GM21528 (cell line): ENCODE measurements at regions not wholly inside any gene's neighbourhood (a gene's known extent, or its start where the extent isn't known, plus 50 kb on each side); places are given as distances from the start of the nearest gene placed in this dataset.
"Not testable (repeated sequence)": the region's sequence is repeated elsewhere in the genome, so short reads cannot be mapped to it uniquely, and the experiment has no call there.

Source experiments
- ATAC-seq: cut with Tn5 transposase; IDR thresholded peaks from one replicate; pipeline ENCODE4 v1.9.1; 2021; ENCODE audit warnings: mild to moderate bottlenecking, moderate library complexity; ENCODE audit not compliant: unreplicated experiment, low FRiP score

DNA sequence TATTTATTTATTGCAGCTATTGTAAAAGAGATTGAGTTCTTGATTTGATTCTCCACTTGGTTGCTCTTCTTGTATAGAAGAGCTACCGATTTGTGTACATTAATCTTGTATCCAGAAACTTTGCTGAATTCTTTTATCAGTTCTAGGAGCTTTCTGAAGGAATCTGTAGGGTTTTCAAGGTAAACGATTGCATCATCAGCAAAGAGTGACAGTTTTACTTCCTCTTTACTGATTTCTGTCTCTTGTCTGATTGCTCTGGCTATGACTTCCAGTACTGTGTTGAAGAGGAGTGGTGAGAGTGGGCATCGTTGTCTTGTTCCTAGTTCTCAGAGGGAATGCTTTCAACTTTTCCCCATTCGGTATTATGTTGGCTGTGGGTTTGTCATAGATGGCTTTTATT lies 103.1 kb downstream of the CAPZA3 start:
- not testable (repeated sequence) for ATAC-seq

DNA sequence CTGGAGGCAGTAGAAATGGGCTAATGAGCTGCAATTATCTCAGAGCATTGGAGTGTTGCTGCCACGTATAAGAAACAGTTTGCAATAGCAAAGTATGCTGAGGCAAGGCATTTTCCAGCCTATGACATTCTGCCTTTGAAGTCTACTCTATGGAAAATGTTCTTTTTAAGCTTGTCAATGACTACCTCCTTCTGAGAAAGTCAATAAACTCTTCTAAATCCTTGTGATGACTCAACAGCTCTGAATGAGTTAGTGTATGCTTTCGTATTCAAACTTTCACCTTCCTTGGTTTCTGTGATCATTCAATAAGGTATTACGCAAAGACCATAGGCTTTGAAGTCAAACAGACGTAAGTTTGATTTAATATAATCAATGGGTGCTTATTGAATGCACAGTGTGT lies 111.2 kb downstream of the CAPZA3 start:
- ATAC-seq = no peak

DNA sequence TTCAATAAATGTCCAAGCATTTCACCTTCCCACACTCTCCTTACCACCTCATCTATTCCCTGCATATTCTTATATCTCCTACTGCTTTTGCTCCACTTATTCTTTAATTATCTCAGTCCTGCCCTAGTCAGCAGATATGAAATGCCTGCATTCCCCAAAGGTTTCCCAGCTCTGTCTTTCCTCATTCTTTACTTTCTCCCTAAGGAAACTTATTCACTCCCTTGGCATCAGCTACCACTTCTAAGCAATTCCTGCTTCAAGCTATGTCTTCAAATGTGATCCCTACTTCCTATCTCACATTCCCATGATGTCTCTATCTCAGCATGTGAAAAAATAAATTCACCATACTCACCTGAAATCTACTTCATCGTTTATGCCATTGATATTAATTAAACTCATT lies 111.8 kb downstream of the CAPZA3 start:
- no peak for ATAC-seq

DNA sequence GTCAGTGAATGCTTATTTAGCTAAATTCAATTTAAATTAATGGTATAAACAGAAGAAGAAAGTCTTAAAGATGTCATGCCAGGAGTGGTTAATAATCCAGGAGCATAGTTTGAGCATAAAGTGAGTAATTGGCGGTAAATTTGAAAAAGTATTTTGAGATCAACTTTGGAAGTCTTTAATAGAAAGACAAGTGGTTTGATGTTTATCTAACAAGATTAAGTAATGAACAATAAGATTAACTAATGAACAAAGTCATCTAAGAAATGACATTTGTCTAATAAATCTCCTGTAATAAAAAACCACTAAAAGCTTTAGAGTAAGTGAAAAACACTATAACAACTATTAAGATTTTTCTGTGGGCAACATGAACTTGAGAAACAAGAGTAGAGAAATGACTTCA lies 112.8 kb downstream of the CAPZA3 start:
- ATAC-seq = no peak

DNA sequence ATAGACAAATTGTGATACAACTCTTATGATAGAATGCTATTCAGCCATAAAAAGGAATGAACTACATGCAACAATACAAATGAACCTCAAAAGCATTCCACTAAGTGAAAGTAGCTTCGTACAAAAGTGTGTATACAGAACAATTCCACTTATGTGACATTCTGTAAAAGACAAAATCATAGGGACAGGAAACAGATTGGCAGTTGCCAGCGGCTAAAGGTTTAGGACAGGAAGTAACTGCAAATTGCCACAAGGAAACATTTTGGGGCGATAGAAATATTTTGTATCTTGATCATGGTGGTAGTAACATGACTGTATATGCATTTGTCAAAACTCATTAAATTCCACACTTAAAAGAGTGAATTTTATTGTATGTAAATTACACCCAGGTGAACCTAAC lies 113.4 kb downstream of the CAPZA3 start:
- no peak for ATAC-seq

DNA sequence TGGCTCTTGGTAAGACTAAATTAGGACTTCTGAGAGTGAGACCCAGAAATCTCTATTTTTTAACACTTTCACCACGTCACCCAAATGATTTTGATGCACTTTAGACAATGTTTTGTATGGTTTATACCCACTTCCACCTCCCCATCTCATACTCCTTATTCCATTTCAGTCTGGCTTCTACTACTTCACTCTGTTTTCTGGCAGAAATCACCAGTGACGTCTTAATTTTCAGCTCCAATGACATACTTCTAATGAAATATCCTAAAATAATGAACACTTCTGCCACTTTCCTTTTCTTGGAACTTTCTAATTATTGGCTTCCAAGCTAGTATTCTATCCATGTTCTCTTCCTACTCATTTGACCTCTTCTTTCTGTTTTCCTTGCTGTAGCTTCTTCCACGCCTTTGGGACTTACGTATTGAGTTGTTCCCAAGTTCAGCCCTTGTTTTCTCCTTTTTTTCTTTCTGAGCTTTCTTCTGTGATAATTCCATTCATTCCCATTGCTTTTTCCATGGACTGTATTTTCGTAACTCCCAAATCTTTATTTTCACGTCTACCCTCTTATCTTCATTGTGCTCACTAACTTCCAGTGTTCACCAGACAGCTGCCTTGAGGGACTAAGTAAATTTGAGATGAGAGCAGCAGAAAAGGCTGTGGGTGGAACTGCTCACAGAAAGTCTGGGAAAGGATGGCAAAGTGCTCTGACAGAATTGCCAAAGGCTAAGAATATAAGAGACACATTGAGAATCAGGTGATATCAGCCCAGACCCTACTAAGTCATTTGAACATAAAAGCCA lies 115.8 kb downstream of the CAPZA3 start:
- no peak for ATAC-seq

DNA sequence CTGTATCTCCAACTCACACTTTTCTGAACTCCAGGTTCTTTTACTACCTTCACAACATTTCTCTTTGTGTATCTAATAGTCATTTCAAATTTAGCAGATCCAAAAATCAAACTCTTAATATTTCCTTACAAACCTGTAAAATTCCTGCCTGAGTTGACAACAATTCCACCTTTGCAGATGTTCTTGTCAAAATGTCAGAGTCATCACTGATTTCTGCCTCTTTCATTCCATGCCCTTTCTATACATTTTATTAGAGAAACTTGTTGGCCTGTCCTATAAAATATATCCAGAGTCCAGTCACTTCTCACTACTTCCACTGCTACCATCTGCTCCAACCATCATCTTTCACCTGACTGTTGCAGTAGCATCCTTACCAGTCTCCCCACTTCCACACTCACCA lies 119.7 kb downstream of the CAPZA3 start:
- no peak for ATAC-seq

DNA sequence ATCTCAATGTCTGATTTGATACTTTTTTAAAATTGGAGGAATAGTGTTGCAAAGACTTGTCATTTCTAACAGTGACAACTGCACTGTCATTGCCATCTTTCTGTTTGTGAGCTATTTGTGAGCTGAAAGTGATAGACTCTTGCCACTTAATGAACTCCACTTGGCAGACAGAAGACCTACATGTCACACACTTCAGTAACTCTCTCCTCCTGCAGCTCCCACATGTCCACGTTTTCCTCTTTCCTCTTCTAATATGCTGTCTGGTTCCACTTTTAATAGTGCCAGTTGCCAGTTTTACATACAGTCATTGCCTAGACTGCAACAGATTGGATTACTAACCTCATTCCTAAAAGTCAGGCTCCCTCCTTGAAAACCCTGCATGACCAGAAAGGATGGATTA lies 121.5 kb downstream of the CAPZA3 start:
- no peak for ATAC-seq

DNA sequence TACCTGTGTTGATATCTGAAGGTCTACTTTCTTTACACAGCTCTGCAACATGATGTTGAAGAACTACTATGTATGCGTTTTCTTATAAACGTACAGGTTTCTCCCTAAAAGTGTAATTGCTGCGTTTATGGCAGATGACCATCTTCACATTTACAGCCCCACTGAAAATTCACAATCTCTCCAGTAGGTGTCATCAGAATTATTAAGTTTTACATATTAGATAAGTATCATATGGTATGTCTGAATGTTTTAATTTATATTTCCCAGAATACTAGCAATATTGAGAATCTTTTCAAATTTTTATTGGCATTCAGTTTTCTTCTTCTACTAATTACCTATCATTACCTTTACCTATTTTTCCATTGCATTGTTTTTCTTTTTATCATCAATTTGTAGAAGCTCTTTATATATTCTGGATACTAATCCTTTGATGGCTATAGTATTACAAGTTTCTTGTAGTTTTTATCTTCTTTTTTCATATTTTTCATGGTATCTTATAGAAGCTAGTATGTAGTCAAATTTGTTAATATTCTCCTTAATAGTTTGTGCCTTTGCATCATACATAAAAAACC lies 123.5 kb downstream of the CAPZA3 start:
- ATAC-seq = no peak

DNA sequence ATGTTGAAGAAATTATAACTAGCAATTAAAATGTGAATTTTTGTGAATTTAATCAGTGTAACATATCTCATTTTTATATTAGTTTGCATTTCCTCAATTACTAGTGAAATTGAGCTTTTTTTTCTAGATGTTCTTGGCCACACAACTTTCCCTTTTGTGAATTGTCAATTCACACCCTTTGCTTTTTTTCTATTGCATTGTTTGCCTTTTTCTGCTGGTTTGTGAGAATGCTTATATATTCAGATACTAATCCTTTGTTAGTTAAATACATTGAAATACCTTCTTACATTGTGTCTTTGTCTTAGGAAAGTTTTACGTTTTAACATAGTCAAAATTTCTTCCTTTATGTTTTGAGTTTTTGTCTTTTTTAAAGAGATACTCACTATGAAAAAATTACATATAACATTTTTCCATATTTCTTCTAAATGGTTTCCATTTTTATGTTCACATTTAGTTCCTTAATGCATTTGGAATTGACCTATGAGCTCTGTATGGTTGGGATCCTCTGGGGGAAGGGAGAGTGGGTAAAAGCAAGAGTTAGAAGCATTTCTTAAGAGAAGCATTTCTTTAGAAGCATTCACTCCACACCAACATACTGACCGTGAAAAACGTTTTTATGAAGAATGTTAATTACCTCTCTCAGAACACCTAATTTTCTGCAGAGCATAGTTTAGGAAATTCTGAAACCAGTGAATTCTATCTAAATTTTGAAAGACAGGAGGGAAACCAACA lies 126.0 kb downstream of the CAPZA3 start:
- no peak for ATAC-seq

DNA sequence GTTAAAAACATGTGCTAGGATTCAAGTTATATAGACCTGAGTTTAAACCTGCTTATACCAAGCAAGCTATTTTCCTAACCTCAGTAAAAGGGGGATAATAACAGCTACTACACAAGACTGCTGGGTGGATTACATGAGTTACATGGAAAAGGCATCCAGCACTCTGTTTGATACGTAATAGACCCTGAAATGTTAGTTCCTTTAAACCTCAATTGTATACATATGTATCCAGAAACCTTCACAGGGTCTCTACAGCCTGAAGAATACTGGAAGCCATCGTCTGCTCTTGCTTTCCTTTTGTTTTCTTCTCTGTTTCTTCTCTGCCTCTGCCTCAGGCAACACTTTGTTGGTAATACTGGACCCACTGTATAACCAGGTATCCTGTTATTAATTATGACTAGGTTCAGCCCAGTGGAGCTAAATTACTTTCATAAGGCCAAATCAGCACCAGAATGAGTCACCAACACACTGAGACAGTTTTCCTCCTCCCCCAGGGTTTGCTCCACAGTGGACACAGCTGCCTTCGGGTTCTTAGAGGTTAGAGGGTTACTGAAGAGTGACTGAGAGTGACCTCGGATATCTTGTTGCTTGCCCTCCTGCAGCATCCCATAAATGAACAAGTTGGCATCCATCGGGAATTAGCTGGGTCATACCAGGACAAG lies 127.1 kb downstream of the CAPZA3 start:
- ATAC-seq = no peak

DNA sequence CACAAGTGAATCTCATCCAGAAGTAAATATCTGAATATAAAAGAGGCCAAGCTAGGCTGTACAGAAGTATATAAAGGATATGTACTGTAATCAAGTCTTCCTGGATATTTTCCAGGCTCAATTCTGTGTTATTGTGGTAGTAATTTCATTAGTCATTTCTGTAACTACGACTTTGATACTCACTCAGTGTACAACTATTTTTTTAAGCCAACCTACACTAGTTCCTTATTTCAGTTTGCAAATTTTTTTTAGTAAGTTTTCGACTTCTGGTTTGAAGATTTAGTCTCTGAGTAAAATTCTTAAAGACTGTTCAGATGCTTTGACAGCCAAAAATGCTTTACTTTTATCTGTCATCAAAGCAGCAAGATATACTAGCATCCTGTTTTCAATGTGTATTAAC lies 130.8 kb downstream of the CAPZA3 start:
- ATAC-seq = no peak

DNA sequence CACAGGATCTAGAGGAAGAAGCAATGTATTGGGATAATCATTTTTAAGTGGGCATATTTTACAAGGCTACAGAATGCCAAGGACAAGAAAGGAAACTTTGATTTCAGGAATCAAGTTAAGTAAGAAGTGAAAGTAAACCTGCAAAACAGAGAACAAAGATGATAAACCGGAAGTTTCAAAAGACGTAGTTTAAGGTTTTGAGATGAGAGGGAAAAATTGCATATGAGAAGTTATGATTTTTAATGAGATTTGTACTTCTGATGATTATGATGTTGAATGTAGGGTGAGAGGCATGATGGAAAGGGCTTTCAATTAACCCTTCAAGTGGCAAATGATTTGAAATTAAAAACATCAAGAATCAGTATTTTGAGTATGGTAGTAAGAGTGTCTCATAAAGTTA lies 134.9 kb downstream of the CAPZA3 start:
- ATAC-seq = no peak

DNA sequence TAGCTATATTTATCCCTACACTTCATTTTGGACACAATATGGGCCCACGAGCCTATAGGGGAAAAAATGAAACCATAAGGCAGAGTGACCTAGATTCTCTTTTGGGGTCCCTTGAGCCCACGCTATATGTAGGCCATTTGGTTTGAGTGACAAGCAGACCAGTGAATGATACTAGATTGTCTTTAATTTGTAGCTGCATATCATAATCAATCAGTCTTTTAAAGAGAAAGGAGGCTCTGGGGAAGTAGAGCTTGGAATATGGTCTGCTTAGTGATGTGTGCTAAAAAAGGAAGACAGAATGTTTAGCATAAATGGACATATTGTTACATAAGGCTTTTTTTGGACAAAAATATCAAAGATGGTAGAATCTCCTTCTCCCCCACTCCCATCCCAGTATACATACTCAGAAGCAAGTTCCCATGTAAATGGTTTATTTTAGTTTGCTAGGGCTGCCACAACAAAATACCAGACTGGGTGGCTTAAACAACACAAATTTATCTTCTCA lies 140.8 kb downstream of the CAPZA3 start:
- no peak for ATAC-seq

DNA sequence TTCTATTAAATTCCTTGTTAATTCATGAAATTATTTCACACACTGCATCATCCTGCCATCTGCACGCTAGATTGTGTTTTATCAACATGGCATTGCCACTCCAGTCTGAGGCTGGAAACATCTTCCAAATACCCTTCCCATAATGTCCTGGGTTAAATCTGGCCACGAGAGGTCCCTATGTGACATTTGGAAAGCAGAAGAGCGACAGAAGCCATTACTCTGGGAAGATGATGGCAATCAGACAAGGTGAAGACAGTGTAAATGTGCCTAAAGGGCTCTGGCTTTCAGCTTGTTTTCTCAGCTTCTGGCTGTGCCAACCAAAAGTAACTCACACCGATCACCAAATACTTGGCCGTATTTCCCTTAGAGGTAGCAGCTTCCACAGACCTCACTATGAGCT lies 144.8 kb downstream of the CAPZA3 start:
- no peak for ATAC-seq

DNA sequence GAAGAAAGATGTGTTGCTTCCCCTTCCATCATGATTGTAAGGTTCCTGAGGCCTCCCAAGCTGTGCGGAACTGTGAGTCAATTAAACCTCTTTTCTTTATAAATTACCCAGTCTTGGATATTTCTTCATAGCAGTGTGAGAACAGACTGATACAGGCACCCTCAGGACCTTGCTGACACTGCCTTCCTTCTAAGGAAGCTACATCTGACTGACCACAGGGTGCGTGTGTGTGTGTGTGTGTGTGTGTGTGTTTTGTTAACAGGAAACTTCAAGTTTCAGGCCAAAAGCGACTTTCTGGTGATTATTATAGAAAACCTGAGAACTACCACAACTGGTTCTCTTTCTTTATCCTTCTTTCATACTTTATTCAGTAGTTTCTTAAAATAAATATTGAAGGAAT lies 149.0 kb downstream of the CAPZA3 start:
- ATAC-seq = no peak

DNA sequence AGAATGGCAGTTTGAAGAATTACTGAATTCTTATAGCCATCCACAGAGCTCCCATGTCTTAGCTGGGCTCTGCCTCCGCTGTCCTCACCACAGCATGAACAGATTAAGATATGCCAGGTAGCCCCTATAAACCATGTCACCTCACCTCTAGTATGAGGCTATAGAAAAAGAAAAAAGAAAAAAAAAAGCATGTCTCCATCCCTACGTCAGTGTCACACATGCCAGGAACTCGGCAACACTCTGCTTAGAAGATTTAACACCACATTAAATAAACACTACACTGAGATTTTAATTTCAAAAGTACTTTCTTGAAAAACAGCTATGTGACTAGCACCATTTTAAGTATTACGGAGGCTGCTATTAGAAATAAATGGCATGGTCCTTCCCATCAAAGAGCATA lies 149.4 kb downstream of the CAPZA3 start:
- no peak for ATAC-seq

DNA sequence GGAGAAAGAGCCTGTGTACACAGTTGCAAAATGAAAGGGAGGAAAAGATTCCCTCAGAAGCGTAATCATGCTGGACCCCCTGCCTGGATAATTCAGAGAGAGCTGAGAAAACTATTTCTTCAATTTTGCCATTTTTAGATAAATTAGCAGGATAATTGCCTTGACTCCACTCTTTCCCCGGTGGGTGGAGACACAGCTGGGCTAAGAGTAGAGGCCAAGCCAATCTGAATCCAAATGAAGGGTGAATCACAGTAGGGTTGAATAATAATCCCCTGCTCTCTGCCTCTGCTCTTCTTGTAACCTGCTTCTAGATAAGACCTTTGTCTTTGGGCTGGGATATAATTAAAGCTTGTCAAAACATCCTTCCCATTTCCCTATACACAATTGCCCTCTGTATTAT lies 150.1 kb downstream of the CAPZA3 start:
- ATAC-seq = no peak

DNA sequence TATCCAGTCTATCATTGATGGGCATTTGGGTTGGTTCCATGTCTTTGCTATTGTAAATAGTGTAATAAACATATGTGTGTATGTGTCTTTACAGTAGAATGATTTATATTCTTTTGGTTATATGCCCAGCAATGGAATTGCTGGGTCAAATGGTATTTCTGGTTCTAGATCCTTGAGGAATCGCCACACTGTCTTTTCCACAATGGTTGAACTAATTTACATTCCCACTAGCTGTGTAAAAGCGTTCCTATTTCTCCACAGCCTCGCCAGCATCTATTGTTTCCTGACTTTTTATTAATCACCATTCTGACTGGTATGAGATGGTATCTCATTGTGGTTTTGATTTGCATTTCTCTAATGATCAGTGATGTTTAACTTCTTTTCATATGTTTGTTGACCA lies 152.7 kb downstream of the CAPZA3 start:
- not testable (repeated sequence) for ATAC-seq

DNA sequence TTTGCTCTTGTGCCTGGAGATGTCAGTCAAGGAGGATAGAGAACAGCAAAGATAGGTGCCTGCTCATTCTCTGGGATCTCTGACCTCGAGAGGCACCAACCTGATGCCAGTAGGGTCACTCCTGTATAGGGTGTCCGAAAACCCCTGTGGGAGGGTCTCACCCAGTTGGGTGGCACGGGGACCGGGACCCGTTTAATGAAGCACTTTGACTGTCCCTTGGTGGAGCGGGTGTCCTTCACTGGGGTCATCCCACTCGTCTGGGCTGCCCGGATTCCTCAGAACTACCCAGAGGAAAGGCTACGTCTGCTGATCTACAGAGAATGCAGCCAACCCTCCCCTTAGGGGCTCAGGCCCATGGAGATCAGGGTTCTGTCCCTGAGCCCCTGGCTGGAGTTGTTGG lies 157.6 kb downstream of the CAPZA3 start:
- no peak for ATAC-seq

DNA sequence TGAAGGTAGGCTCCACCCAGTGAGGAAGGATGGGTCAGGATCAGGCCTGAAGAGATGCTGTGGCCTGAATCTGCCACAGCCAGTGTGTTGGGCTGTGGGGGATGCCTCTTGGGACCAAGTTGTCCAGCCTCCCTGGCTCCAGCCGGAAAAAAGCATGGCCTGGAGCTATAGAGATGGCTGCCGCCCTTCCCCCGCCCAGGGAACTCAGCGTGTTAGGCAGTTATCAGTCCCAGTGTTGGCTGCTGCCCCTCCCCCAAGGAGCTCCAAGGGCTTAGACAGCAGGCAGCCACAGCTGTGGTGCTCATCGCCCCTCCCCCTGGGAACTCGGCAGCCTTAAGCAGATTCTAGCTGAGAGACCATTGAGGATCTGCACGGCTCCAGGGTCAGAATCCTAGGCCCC lies 158.0 kb downstream of the CAPZA3 start:
- no peak for ATAC-seq
